Occipital lobe (tissue), 1 donor: ENCODE measurements at regions not wholly inside any gene's neighbourhood (a gene's known extent, or its start where the extent isn't known, plus 50 kb on each side); places are given as distances from the start of the nearest gene placed in this dataset.

Source experiments
- DNase-seq: peaks from one replicate; lab custom pipeline; 2025; lab: John Stamatoyannopoulos, UW

GRCh38 chr9:108109927-108110690, 620.5 kb upstream of the KLF4 start:
- DNase-seq: no peak

- DNase-seq: no peak
Measured at GRCh38 chr9:108108852-108109448, 619.4 kb upstream of the KLF4 start.

- no peak for DNase-seq
Measured at GRCh38 chr9:108108280-108108851, 618.8 kb upstream of the KLF4 start.

- DNase-seq: no peak
Measured at GRCh38 chr9:108105885-108106284, 616.3 kb upstream of the KLF4 start.

- no peak for DNase-seq
Measured at GRCh38 chr9:108104991-108105390, 615.4 kb upstream of the KLF4 start.

GRCh38 chr9:108103046-108103693, 613.6 kb upstream of the KLF4 start:
- no peak for DNase-seq

- DNase-seq: no peak
Measured at GRCh38 chr9:108101410-108101809, 611.8 kb upstream of the KLF4 start.

- DNase-seq: no peak
Measured at GRCh38 chr9:108100571-108100970, 611.0 kb upstream of the KLF4 start.

- no peak for DNase-seq
Measured at GRCh38 chr9:108099854-108100253, 610.3 kb upstream of the KLF4 start.

GRCh38 chr9:108095496-108095895, 605.9 kb upstream of the KLF4 start:
- DNase-seq: no peak

- DNase-seq: no peak
Measured at GRCh38 chr9:108094676-108094993, 605.1 kb upstream of the KLF4 start.

- DNase-seq: no peak
Measured at GRCh38 chr9:108093773-108094675, 604.5 kb upstream of the KLF4 start.

GRCh38 chr9:108088916-108089315, 599.3 kb upstream of the KLF4 start:
- no peak for DNase-seq

GRCh38 chr9:108087781-108088180, 598.2 kb upstream of the KLF4 start:
- no peak for DNase-seq

- no peak for DNase-seq
Measured at GRCh38 chr9:108086624-108087023, 597.1 kb upstream of the KLF4 start.

- no peak for DNase-seq
Measured at GRCh38 chr9:108085294-108085693, 595.7 kb upstream of the KLF4 start.

- no peak for DNase-seq
Measured at GRCh38 chr9:108083796-108084352, 594.3 kb upstream of the KLF4 start.

- DNase-seq: no peak
Measured at GRCh38 chr9:108083160-108083750, 593.7 kb upstream of the KLF4 start.

- DNase-seq: no peak
Measured at GRCh38 chr9:108081112-108081511, 591.5 kb upstream of the KLF4 start.

GRCh38 chr9:108080285-108080684, 590.7 kb upstream of the KLF4 start:
- no peak for DNase-seq

- no peak for DNase-seq
Measured at GRCh38 chr9:108078811-108079210, 589.2 kb upstream of the KLF4 start.
